HEK293T (cell line): ENCODE measurements at regions not wholly inside any gene's neighbourhood (a gene's known extent, or its start where the extent isn't known, plus 50 kb on each side); places are given as distances from the start of the nearest gene placed in this dataset.

Source experiments
- BHLHE40 ChIP-seq: fragments of 450-650 bp; IDR thresholded peaks from 2 replicates; pipeline ENCODE4 v1.6.1; 2016; ENCODE audit warnings: mild to moderate bottlenecking, moderate library complexity, borderline replicate concordance
- FOXK2 ChIP-seq: fragments of 450-650 bp; IDR thresholded peaks from 2 replicates; pipeline ENCODE4 v1.6.1; 2016; ENCODE audit warnings: mild to moderate bottlenecking
- FOXM1 ChIP-seq: fragments of 450-650 bp; IDR thresholded peaks from 2 replicates; pipeline ENCODE4 v1.6.1; 2017; ENCODE audit warnings: mild to moderate bottlenecking, borderline replicate concordance
- L3MBTL2 ChIP-seq: fragments of 450-650 bp; conservative IDR thresholded peaks from 2 replicates; pipeline ENCODE4 v1.6.1; 2016; ENCODE audit warnings: mild to moderate bottlenecking

DNA sequence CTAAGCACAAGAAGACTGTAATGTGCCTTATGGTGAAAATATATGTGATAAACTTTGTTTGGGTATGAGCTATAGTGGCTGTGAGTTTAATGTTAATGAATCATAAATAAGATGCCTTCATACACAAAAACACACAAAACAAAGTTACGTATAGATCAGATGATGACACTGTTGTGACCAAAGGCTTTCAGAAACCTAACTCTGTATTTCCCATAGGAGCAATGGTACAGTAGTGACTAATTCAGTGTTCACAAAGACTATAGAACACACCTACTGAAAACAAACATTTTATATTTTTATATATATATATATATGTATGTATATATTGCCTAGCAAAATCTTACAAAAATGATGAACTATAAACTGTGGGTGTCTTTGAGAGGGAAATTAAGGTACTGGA is 393.8 kb upstream of the DCN start:
- TF ChIP-seq L3MBTL2 (no peak), FOXK2 (no peak), BHLHE40 (no peak), FOXM1 (no peak)
